Activated CD4-positive, alpha-beta T cell treated with anti-CD3 and anti-CD28 coated beads, Interleukin-2, amount 10 ng/mL, durations not matched to agents 7 days and 5 days (primary cell): ENCODE measurements at regions not wholly inside any gene's neighbourhood (a gene's known extent, or its start where the extent isn't known, plus 50 kb on each side); places are given as distances from the start of the nearest gene placed in this dataset.
"Not testable (repeated sequence)": the region's sequence is repeated elsewhere in the genome, so short reads cannot be mapped to it uniquely, and the experiment has no call there.

Experiments used
- CTCF ChIA-PET: fragments of 350-600 bp; sonication (Branson Sonifier 250); formaldehyde crosslinking; loops from one replicate; lab custom pipeline; 2021; ENCODE audit warnings: antibody characterized with exemption; lab: Charles Lee
- POLR2A ChIA-PET: fragments of 350-600 bp; sonication (Branson Sonifier 250); formaldehyde crosslinking; loops from one replicate; lab custom pipeline; 2021; ENCODE audit warnings: antibody characterized with exemption; lab: Charles Lee
- DNase-seq: peaks from one replicate; pipeline ENCODE4 v3.0.0-alpha.2; 2020
- H3K27ac Mint-ChIP-seq: one replicate; pipeline ENCODE4 v1.8.0; 2021; ENCODE audit warnings: mild to moderate bottlenecking, moderate library complexity, mixed read lengths
- H3K27me3 Mint-ChIP-seq: one replicate; pipeline ENCODE4 v1.8.0; 2021; ENCODE audit warnings: mixed read lengths
- H3K36me3 Mint-ChIP-seq: one replicate; pipeline ENCODE4 v1.8.0; 2021; ENCODE audit warnings: low read depth, mixed read lengths
- H3K4me1 Mint-ChIP-seq: one replicate; pipeline ENCODE4 v1.8.0; 2021; ENCODE audit warnings: mixed read lengths
- H3K4me3 Mint-ChIP-seq: one replicate; pipeline ENCODE4 v1.8.0; 2021; ENCODE audit warnings: mild to moderate bottlenecking, moderate library complexity, mixed read lengths
- H3K9me3 Mint-ChIP-seq: one replicate; pipeline ENCODE4 v1.8.0; 2021; ENCODE audit warnings: mixed read lengths

GRCh38 chr5:41995193-41995592 is 70.1 kb downstream of the FBXO4 start:
- no peaks in the 10 kb centered on the region for H3K36me3 Mint-ChIP-seq
- peaks cover 5% of the 10 kb centered on the region for H3K9me3 Mint-ChIP-seq
- no peak overlapping the region for H3K27ac Mint-ChIP-seq
- H3K4me3 Mint-ChIP-seq: no peak overlapping the region
- H3K27me3 Mint-ChIP-seq: no peaks in the 10 kb centered on the region
- no peaks in the 10 kb centered on the region for H3K4me1 Mint-ChIP-seq
- no peak for DNase-seq
- POLR2A ChIA-PET: no interaction called here
- CTCF ChIA-PET: no interaction called here

GRCh38 chr5:42001673-42002072 is 76.6 kb downstream of the FBXO4 start:
- DNase-seq: no peak
- no peak overlapping the region for H3K27ac Mint-ChIP-seq
- POLR2A ChIA-PET: no interaction called here
- no peaks in the 10 kb centered on the region for H3K4me1 Mint-ChIP-seq
- peaks cover 5% of the 10 kb centered on the region for H3K9me3 Mint-ChIP-seq
- no peak overlapping the region for H3K4me3 Mint-ChIP-seq
- CTCF ChIA-PET: no interaction called here
- H3K36me3 Mint-ChIP-seq: no peaks in the 10 kb centered on the region
- no peaks in the 10 kb centered on the region for H3K27me3 Mint-ChIP-seq

GRCh38 chr5:42003852-42004251 is 78.8 kb downstream of the FBXO4 start:
- POLR2A ChIA-PET, H3K27me3 Mint-ChIP-seq, DNase-seq, H3K36me3 Mint-ChIP-seq, H3K4me3 Mint-ChIP-seq, H3K9me3 Mint-ChIP-seq, H3K4me1 Mint-ChIP-seq, CTCF ChIA-PET, H3K27ac Mint-ChIP-seq: not testable (repeated sequence)

- no peaks in the 10 kb centered on the region for H3K4me1 Mint-ChIP-seq
- H3K36me3 Mint-ChIP-seq: no peaks in the 10 kb centered on the region
- no peaks in the 10 kb centered on the region for H3K9me3 Mint-ChIP-seq
- POLR2A ChIA-PET: no interaction called here
- CTCF ChIA-PET: interaction anchor here (1.2 kb wide), 1 partner anchor 13 kb away, joined by 3 read pairs; no protein-coding TSS in a partner anchor
- DNase-seq: no peak
- H3K4me3 Mint-ChIP-seq: no peak overlapping the region
- H3K27me3 Mint-ChIP-seq: no peaks in the 10 kb centered on the region
- H3K27ac Mint-ChIP-seq: no peak overlapping the region
These were observed 80.6 kb downstream of the FBXO4 start for GRCh38 chr5:42005561-42006153.

- H3K4me1 Mint-ChIP-seq: no peaks in the 10 kb centered on the region
These were observed 88.5 kb downstream of the FBXO4 start for GRCh38 chr5:42013561-42013960.

GRCh38 chr5:42015254-42015653 is 90.2 kb downstream of the FBXO4 start:
- Mint-ChIP-seq H3K36me3 (no peaks in the 10 kb centered on the region), H3K4me1 (no peaks in the 10 kb centered on the region), H3K27ac (no peak overlapping the region), H3K9me3 (no peaks in the 10 kb centered on the region), H3K27me3 (peaks cover 17% of the 10 kb centered on the region), H3K4me3 (no peak overlapping the region)
- ChIA-PET POLR2A (no interaction called here), CTCF (no interaction called here)
- no peak for DNase-seq

More at GRCh38 chr5:42013561-42013960, 88.5 kb downstream of the FBXO4 start:
- Mint-ChIP-seq H3K36me3 (no peaks in the 10 kb centered on the region), H3K27ac (no peak overlapping the region), H3K4me3 (no peak overlapping the region), H3K9me3 (no peaks in the 10 kb centered on the region), H3K27me3 (peaks cover 16% of the 10 kb centered on the region)
- POLR2A ChIA-PET: no interaction called here
- DNase-seq: no peak
- CTCF ChIA-PET: no interaction called here

- Mint-ChIP-seq H3K4me3 (no peak overlapping the region), H3K36me3 (no peaks in the 10 kb centered on the region), H3K4me1 (no peaks in the 10 kb centered on the region), H3K9me3 (no peaks in the 10 kb centered on the region), H3K27me3 (peaks cover 17% of the 10 kb centered on the region), H3K27ac (no peak overlapping the region)
- ChIA-PET CTCF (interaction anchor here (0.6 to 0.7 kb wide), 2 partner anchors 161 to 283 kb away, joined by 3 to 4 read pairs; no protein-coding TSS in a partner anchor), POLR2A (no interaction called here)
- DNase-seq: no peak
These were observed 90.6 kb downstream of the FBXO4 start for GRCh38 chr5:42015681-42016080.

- Mint-ChIP-seq H3K27me3 (peaks cover 19% of the 10 kb centered on the region), H3K9me3 (no peaks in the 10 kb centered on the region), H3K4me3 (no peak overlapping the region), H3K27ac (no peak overlapping the region), H3K36me3 (no peaks in the 10 kb centered on the region), H3K4me1 (no peaks in the 10 kb centered on the region)
- CTCF ChIA-PET: no interaction called here
- POLR2A ChIA-PET: no interaction called here
- no peak for DNase-seq
These were observed 95.9 kb downstream of the FBXO4 start for GRCh38 chr5:42020788-42021530.

- POLR2A ChIA-PET: no interaction called here
- H3K27me3 Mint-ChIP-seq: peaks cover 18% of the 10 kb centered on the region
- H3K36me3 Mint-ChIP-seq: no peaks in the 10 kb centered on the region
- H3K4me1 Mint-ChIP-seq: no peaks in the 10 kb centered on the region
- no peak overlapping the region for H3K4me3 Mint-ChIP-seq
- no peak overlapping the region for H3K27ac Mint-ChIP-seq
- H3K9me3 Mint-ChIP-seq: no peaks in the 10 kb centered on the region
- CTCF ChIA-PET: no interaction called here
- DNase-seq: no peak
These were observed 96.8 kb downstream of the FBXO4 start for GRCh38 chr5:42021923-42022322.

GRCh38 chr5:42022383-42022972 is 97.4 kb downstream of the FBXO4 start:
- H3K27ac Mint-ChIP-seq: no peak overlapping the region
- H3K36me3 Mint-ChIP-seq: no peaks in the 10 kb centered on the region
- no peaks in the 10 kb centered on the region for H3K9me3 Mint-ChIP-seq
- no peak overlapping the region for H3K4me3 Mint-ChIP-seq
- POLR2A ChIA-PET: no interaction called here
- CTCF ChIA-PET: no interaction called here
- H3K27me3 Mint-ChIP-seq: peaks cover 22% of the 10 kb centered on the region
- no peaks in the 10 kb centered on the region for H3K4me1 Mint-ChIP-seq
- DNase-seq: no peak

- ChIA-PET CTCF (no interaction called here), POLR2A (no interaction called here)
- no peaks in the 10 kb centered on the region for H3K9me3 Mint-ChIP-seq
- H3K4me1 Mint-ChIP-seq: no peaks in the 10 kb centered on the region
- H3K27me3 Mint-ChIP-seq: peaks cover 15% of the 10 kb centered on the region
- H3K27ac Mint-ChIP-seq: no peak overlapping the region
- no peak overlapping the region for H3K4me3 Mint-ChIP-seq
- no peak for DNase-seq
- H3K36me3 Mint-ChIP-seq: no peaks in the 10 kb centered on the region
These were observed 101.4 kb downstream of the FBXO4 start for GRCh38 chr5:42026446-42026845.

GRCh38 chr5:42032137-42032536 is 107.1 kb downstream of the FBXO4 start:
- Mint-ChIP-seq H3K4me3 (no peak overlapping the region), H3K9me3 (no peaks in the 10 kb centered on the region), H3K36me3 (no peaks in the 10 kb centered on the region), H3K27ac (no peak overlapping the region), H3K27me3 (peaks cover 12% of the 10 kb centered on the region), H3K4me1 (no peaks in the 10 kb centered on the region)
- ChIA-PET POLR2A (no interaction called here), CTCF (no interaction called here)
- DNase-seq: no peak

- H3K9me3 Mint-ChIP-seq: no peaks in the 10 kb centered on the region
- ChIA-PET POLR2A (no interaction called here), CTCF (no interaction called here)
- H3K36me3 Mint-ChIP-seq: no peaks in the 10 kb centered on the region
- no peaks in the 10 kb centered on the region for H3K4me1 Mint-ChIP-seq
- no peak overlapping the region for H3K27ac Mint-ChIP-seq
- peaks cover 2% of the 10 kb centered on the region for H3K27me3 Mint-ChIP-seq
- DNase-seq: no peak
- no peak overlapping the region for H3K4me3 Mint-ChIP-seq
These were observed 110.4 kb downstream of the FBXO4 start for GRCh38 chr5:42035526-42035925.
